ENCODE measurements at regions not wholly inside any gene's neighbourhood (a gene's known extent, or its start where the extent isn't known, plus 50 kb on each side); places are given as distances from the start of the nearest gene placed in this dataset.
"Not testable (repeated sequence)": the region's sequence is repeated elsewhere in the genome, so short reads cannot be mapped to it uniquely, and the experiment has no call there.

GRCh38 chr14:89564989-89565388, 148.0 kb upstream of the FOXN3 start:
- no peak for DNase-seq

GRCh38 chr14:89564286-89564957, 147.4 kb upstream of the FOXN3 start:
- DNase-seq = no peak

- DNase-seq = no peak
These were observed 146.4 kb upstream of the FOXN3 start for GRCh38 chr14:89563471-89563870.

DNA sequence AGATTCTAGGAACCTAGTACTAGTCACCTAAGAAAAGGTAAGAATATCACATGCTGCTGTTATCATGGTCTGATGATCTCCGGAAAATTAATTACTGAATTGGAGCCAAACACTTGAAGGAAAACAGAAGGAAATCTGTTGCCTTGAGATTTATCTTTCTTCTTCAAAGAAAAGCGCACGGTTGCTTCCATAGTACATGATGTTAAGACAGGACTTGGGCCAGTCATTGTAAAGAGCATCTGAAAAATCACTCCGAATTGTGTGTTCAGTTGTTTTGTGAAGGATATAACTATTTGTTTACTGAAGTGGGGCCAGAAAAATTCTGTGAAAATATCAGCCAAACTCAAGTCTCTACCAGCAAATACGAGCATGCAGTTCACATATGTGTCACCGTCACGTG, 134.9 kb upstream of the FOXN3 start:
- no peak for DNase-seq

- no peak for DNase-seq
These were observed 134.4 kb upstream of the FOXN3 start for GRCh38 chr14:89551432-89551831.

- DNase-seq = no peak
These were observed 133.8 kb upstream of the FOXN3 start for GRCh38 chr14:89550821-89551220.

- no peak for DNase-seq
These were observed 132.5 kb upstream of the FOXN3 start for GRCh38 chr14:89549381-89550125.

DNA sequence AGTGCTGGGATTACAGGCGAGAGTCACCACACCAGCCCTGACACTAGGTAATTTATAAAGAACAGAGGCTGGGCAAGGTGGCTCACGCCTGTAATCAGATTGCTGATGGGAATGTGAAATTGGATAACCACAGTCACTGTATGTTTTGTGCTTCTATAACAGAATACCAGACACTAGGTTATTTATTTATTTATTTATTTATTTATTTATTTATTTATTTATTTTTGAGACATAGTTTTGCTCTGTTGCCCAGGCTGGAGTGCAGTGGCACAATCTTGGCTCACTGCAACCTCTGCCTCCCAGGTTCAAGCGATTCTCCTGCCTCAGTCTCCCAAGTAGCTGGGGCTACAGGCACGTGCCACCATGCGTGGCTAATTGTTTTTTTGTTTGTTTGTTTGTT, 130.0 kb upstream of the FOXN3 start:
- not testable (repeated sequence) for DNase-seq

DNA sequence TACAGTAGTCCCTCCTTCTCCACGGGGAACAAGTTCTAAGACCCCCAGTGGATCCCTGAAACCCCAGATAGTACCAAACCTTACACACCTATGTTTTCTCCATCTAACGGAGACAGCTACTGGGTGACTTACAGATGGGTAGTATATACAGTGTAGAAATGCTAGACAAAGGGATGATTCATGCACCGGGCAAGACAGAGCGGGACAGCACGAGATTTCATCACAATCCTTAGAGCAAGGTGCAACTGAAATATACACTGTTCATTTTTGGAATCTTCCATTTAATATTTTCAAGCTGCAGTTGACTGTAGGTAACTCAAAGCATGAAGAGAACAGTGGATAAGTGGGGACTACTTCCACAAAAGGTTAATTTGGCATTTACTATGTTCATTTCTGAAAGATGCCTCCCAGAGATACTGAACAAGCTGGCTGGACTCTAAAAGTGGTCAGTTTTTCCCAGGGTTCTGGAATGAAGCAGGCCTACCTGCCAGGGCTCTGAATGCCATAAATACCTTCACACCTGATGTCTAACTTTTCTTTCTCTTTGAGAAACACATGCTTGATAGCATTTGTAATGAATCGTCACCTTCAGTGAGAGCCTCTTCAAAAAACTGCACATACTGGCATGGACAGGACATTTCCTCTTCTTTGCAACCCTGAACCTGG, 127.7 kb upstream of the FOXN3 start:
- DNase-seq = no peak

GRCh38 chr14:89543425-89543790, 126.4 kb upstream of the FOXN3 start:
- no peak for DNase-seq

GRCh38 chr14:89542786-89543424, 125.9 kb upstream of the FOXN3 start:
- DNase-seq = no peak

GRCh38 chr14:89540830-89541470, 123.9 kb upstream of the FOXN3 start:
- no peak for DNase-seq

GRCh38 chr14:89540009-89540829, 123.2 kb upstream of the FOXN3 start:
- DNase-seq = no peak

DNA sequence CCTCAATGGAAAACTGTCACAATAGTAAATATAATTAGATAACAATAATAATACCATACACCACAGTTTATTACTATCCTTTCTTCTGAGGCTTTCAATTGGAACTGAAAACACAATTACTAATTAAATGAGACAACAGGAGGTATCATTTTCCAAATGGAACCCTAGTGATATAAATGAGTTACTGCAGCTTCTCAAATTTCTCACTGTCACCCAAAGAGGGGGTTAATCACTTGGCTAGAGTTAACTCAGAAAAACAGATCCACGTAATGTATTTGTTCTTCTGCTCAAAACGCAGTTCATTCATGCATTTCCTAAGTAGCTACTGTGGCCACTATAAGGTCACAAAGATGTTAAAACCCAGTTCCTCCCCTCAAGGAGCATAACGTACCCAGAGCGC, 120.9 kb upstream of the FOXN3 start:
- no peak for DNase-seq

- DNase-seq = no peak
These were observed 118.1 kb upstream of the FOXN3 start for GRCh38 chr14:89534902-89535685.

DNA sequence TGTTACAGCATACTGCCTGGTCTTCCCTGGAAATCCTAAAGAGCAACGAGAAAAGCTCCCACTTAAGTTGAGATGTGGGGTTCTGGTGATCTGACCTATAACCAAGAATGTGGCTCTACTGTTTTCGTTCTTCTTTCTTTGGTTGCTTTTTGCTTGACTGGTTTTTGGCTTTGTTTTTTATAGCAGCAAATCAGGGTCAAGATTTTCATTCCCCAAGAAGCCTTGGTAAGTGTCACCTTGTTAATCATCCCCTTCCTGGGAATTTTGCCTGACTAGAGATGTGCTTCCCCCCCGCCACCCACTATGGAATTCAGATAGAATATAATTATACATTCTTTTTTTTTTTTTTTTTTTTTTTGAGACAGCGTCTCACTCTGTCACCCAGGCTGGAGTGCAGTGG, 116.7 kb upstream of the FOXN3 start:
- DNase-seq = no peak

DNA sequence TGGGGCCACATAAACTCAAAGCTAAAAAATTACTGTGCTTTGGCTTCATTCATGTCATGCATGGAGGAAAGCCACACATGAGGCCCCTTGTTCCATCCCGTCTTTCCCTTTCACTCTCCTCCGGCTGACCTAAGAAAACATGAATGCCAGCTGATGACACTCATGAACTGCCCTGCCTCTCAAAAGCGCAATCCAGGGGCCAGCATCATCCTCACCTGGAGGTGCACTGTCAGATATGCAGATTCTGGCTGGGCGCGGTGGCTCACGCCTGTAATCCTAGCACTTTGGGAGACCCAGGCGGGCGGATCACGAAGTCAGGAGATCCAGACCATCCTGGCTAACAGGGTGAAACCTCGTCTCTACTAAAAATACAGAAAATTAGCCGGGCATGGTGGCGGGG, 116.1 kb upstream of the FOXN3 start:
- DNase-seq = no peak

DNA sequence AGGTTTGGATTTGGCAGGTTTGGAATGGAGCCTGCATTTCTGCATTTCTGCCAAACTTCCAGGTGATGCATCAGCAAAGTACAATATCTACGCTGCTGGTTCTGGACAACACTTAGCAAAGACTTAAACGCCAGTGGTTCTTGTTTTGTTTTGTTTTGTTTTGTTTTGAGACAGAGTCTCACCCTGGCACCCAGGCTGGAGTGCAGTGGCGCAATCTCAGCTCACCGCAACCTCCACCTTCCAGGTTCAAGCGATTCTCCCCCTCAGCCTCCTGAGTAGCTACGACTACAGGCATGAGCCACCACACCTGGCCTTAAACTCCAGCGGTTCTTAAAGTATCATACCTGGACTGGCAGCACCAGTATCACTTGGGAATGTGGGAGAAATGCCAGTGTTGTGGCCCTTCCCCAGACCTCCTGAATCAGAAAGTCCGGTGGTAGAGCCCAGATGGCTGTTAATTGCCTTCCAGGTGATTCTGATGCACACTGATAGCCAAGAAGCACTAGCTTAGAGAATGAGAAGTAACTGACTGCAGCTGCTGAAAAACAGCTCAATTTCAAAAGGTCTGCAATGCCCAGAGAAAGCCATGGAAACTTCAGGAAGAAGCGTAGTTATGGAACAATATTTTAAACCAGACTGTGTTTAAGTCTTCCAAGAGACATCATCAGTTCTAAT, 114.8 kb upstream of the FOXN3 start:
- no peak for DNase-seq

DNA sequence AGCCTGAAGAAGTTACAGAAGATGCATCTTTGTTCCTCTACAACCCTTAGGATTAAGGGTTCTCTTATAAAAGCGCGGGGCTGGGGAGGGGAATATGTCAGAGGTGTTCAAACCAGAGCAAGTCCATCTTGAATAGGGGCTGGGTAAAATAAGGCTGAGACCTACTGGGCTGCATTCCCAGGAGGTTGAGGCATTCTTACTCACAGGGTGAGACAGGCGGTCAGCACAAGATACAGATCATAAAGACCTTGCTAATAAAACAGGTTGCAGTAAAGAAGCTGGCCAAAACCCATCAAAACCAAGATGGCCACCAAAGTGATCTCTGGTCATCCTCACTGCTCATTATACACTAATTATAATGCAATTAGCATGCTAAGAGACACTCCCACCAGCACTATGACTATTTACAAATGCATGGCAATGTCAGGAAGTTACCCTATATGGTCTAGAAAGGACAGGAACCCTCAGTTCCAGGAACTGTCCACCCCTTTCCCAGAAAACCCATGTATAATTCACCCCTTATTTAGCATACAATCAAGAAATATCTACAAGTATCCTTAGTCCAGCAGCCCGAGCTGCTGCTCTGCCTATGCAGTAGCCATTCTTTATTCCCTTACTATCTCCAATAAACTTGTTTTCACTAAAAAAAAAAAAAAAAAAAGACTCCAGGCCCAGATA, 108.1 kb upstream of the FOXN3 start:
- DNase-seq = no peak

DNA sequence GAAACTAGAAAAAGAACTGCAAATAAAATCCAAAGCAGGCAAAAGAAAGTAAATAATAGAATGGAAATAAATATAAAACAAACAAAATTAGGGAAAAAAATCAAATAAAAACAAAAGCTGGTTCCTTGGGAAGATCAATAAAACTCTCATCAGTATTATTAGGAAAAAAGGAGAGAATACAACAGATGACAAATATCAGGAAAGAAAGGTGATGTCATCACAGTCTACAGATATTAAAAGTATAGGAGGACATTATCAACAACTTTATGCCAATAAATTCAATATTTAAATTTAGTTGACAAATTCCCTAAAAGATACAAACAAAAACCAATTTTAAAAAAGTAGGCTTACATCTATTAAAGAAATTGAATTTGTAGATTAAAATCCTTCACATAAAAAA, 107.4 kb upstream of the FOXN3 start:
- DNase-seq = no peak

Measured in activated CD4-positive, alpha-beta T cell treated with anti-CD3 and anti-CD28 coated beads, Interleukin-2, amount 50 U/mL, for 4 hours (primary cell).